ENCODE measurements at regions not wholly inside any gene's neighbourhood (a gene's known extent, or its start where the extent isn't known, plus 50 kb on each side); places are given as distances from the start of the nearest gene placed in this dataset.

DNA sequence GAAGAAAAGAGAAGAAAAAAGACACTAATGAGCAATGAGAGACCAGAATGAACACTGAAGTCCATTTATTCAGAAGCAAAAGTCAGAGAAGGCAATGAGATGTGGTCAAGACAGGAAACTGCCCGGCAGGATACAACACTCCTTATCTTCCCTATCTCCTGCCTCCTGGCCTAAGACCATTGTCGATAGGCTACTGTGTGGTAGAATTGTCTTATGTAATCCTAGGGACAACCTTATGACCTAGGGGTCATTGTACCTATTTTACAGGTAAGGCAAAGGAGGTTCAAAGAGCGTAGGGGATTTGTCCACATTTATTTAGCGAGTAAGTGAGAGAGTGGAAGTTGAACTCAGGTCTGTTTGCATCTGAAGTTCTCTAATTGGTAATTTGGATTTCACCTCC is 63.0 kb upstream of the PTPN3 start:
- TF ChIP-seq, protein P1, sequence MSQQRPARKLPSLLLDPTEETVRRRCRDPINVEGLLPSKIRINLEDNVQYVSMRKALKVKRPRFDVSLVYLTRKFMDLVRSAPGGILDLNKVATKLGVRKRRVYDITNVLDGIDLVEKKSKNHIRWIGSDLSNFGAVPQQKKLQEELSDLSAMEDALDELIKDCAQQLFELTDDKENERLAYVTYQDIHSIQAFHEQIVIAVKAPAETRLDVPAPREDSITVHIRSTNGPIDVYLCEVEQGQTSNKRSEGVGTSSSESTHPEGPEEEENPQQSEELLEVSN (IDR thresholded peaks at IDR 0.05; ENCODE audit: borderline replicate concordance in 1 of 2, extremely low read depth in 1 of 2, insufficient read depth in 1 of 2, insufficient read length in 1 of 2, low read depth in 1 of 2, low read length in 1 of 2, poor library complexity in 1 of 2, severe bottlenecking in 1 of 2), result no peak
- TF ChIP-seq EZH2 (IDR thresholded peaks at IDR 0.05; ENCODE audit: borderline replicate concordance, low read depth, low read length) (no peak), NFRKB (IDR thresholded peaks at IDR 0.05; ENCODE audit: low read depth) (no peak), NR3C1 (CRISPR knock-in tag; IDR thresholded peaks at IDR 0.05) (no peak), BACH1 (tag; IDR thresholded peaks at IDR 0.05) (no peak)
- TF ChIP-seq, protein P2, sequence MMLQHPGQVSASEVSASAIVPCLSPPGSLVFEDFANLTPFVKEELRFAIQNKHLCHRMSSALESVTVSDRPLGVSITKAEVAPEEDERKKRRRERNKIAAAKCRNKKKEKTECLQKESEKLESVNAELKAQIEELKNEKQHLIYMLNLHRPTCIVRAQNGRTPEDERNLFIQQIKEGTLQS (IDR thresholded peaks at IDR 0.05), result no peak
- TF ChIP-seq, protein P2 (CRISPR knock-in tag; conservative IDR thresholded peaks at IDR 0.05), result no peak
- TF ChIP-seq, protein P3, sequence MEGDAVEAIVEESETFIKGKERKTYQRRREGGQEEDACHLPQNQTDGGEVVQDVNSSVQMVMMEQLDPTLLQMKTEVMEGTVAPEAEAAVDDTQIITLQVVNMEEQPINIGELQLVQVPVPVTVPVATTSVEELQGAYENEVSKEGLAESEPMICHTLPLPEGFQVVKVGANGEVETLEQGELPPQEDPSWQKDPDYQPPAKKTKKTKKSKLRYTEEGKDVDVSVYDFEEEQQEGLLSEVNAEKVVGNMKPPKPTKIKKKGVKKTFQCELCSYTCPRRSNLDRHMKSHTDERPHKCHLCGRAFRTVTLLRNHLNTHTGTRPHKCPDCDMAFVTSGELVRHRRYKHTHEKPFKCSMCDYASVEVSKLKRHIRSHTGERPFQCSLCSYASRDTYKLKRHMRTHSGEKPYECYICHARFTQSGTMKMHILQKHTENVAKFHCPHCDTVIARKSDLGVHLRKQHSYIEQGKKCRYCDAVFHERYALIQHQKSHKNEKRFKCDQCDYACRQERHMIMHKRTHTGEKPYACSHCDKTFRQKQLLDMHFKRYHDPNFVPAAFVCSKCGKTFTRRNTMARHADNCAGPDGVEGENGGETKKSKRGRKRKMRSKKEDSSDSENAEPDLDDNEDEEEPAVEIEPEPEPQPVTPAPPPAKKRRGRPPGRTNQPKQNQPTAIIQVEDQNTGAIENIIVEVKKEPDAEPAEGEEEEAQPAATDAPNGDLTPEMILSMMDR (IDR thresholded peaks at IDR 0.05 in 2 of 3, conservative IDR thresholded peaks at IDR 0.05 in 1 of 3; ENCODE audit: insufficient read depth in 2 of 3, low read depth in 1 of 3, low read length in 3 of 3), result no peak
